GM12865 (cell line): ENCODE measurements at regions not wholly inside any gene's neighbourhood (a gene's known extent, or its start where the extent isn't known, plus 50 kb on each side); places are given as distances from the start of the nearest gene placed in this dataset.

Experiments used
- DNase-seq: peaks from one replicate; pipeline ENCODE4 v3.0.0; 2010; ENCODE audit warnings: low read depth
- H3K4me3 ChIP-seq: 2 replicates; pipeline ENCODE4 v1.5.1; 2011; ENCODE audit warnings: mild to moderate bottlenecking, low read depth, low read length, control low read depth
- CTCF ChIP-seq: IDR thresholded peaks from 2 replicates; pipeline ENCODE4 v1.5.1; 2011; ENCODE audit warnings: low read length, control low read depth, low read depth, inconsistent platforms; ENCODE audit not compliant: insufficient read depth; ENCODE audit errors: missing control alignments

GRCh38 chr7:130865408-130866236 is 131.6 kb upstream of the KLF14 start:
- DNase-seq = no peak
- TF ChIP-seq CTCF = no peak
- no peak overlapping the region for H3K4me3 ChIP-seq

- TF ChIP-seq CTCF = no peak
- H3K4me3 ChIP-seq = no peak overlapping the region
- no peak for DNase-seq
Measured at GRCh38 chr7:130867039-130867438, 133.0 kb upstream of the KLF14 start.

- DNase-seq = no peak
- TF ChIP-seq CTCF = no peak
- no peak overlapping the region for H3K4me3 ChIP-seq
Measured at GRCh38 chr7:130867581-130868136, 133.7 kb upstream of the KLF14 start.

- DNase-seq = no peak
- H3K4me3 ChIP-seq = no peak overlapping the region
- no peak for TF ChIP-seq CTCF
Measured at GRCh38 chr7:130868139-130868538, 134.1 kb upstream of the KLF14 start.

- H3K4me3 ChIP-seq = no peak overlapping the region
- no peak for DNase-seq
- TF ChIP-seq CTCF = no peak
Measured at GRCh38 chr7:130869918-130870317, 135.9 kb upstream of the KLF14 start.

- no peak for DNase-seq
- no peak overlapping the region for H3K4me3 ChIP-seq
- TF ChIP-seq CTCF = no peak
Measured at GRCh38 chr7:130872341-130872740, 138.3 kb upstream of the KLF14 start.

GRCh38 chr7:130872756-130873448 is 138.9 kb upstream of the KLF14 start:
- DNase-seq = no peak
- H3K4me3 ChIP-seq = no peak overlapping the region
- TF ChIP-seq CTCF = no peak
